Tibial nerve (tissue), 4 donors: ENCODE measurements at regions not wholly inside any gene's neighbourhood (a gene's known extent, or its start where the extent isn't known, plus 50 kb on each side); places are given as distances from the start of the nearest gene placed in this dataset.

Experiments
- DNase-seq, 2 donors: peaks; one replicate each; pipeline ENCODE4 v3.0.0-alpha.2; 2019; ENCODE audit warnings: low spot score in 2 of 2
- H3K27ac ChIP-seq, 4 donors: fragments of 200-600 bp; sonication (generic) in 3 of 4; one replicate each; pipeline ENCODE4 v1.5.1; 2017 to 2019; ENCODE audit warnings: mild to moderate bottlenecking in 1 of 4
- H3K27me3 ChIP-seq, 2 donors: fragments of 200-600 bp; sonication (generic) in 1 of 2; one replicate each; pipeline versions ENCODE4 v1.5.1 to v1.6.0; 2017 to 2019
- H3K36me3 ChIP-seq, 3 donors: fragments of 200-600 bp; sonication (generic); one replicate each; pipeline ENCODE4 v1.5.1; 2018 to 2019
- H3K4me1 ChIP-seq, 4 donors: fragments of 200-600 bp; sonication (generic) in 3 of 4; one replicate each; pipeline ENCODE4 v1.5.1; 2017 to 2019
- H3K4me3 ChIP-seq, 4 donors: fragments of 200-600 bp; sonication (generic) in 3 of 4; one replicate each; pipeline ENCODE4 v1.5.1; 2017 to 2019; ENCODE audit warnings: mild to moderate bottlenecking in 1 of 4, moderate library complexity in 1 of 4
- H3K9me3 ChIP-seq, 4 donors: fragments of 200-600 bp; sonication (generic) in 3 of 4; one replicate each; pipeline ENCODE4 v1.5.1; 2017 to 2019
- CTCF ChIP-seq, 5 experiments: fragments of 200-600 bp in 3 of 5; fragments of 450-650 bp in 2 of 5; sonication (generic) in 3 of 5; IDR thresholded peaks; one replicate each; pipeline ENCODE4 v1.5.1; 2016 to 2019; ENCODE audit warnings: antibody characterized with exemption in 5 of 5, mild to moderate bottlenecking in 3 of 5, moderate library complexity in 2 of 5
- EP300 ChIP-seq, 2 donors: sonication (generic); formaldehyde crosslinking; IDR thresholded peaks; one replicate each; pipeline ENCODE4 v1.6.1; 2017; ENCODE audit warnings: antibody characterized with exemption in 2 of 2, mild to moderate bottlenecking in 1 of 2
- POLR2A ChIP-seq, 2 donors: fragments of 450-650 bp; IDR thresholded peaks; one replicate each; pipeline ENCODE4 v1.6.1; 2017; ENCODE audit warnings: antibody characterized with exemption in 2 of 2, mild to moderate bottlenecking in 2 of 2, moderate library complexity in 2 of 2
- WGBS, 2 donors: methylation state at CpG; one replicate each; pipeline ENCODE4 v1.1.5; 2018; 5-methylcytosine and 5-hydroxymethylcytosine counted together

- no peak overlapping the region for H3K27ac ChIP-seq
- no peaks in the 10 kb centered on the region for H3K27me3 ChIP-seq
- H3K4me1 ChIP-seq = no peaks in the 10 kb centered on the region
- H3K36me3 ChIP-seq = no peaks in the 10 kb centered on the region
- DNase-seq = no peak
- no peak for TF ChIP-seq POLR2A (IDR thresholded peaks at IDR 0.05)
- no peak for TF ChIP-seq CTCF (IDR thresholded peaks at IDR 0.05)
- no peak for TF ChIP-seq EP300 (IDR thresholded peaks at IDR 0.05)
- H3K9me3 ChIP-seq = no peaks in the 10 kb centered on the region
- no peak overlapping the region for H3K4me3 ChIP-seq
- WGBS, 2 donors = 75 to 79% methylated on average over 4 of the region's 4 CpGs
Measured at GRCh38 chr20:43252761-43253160, 63.1 kb upstream of the PTPRT start.

DNA sequence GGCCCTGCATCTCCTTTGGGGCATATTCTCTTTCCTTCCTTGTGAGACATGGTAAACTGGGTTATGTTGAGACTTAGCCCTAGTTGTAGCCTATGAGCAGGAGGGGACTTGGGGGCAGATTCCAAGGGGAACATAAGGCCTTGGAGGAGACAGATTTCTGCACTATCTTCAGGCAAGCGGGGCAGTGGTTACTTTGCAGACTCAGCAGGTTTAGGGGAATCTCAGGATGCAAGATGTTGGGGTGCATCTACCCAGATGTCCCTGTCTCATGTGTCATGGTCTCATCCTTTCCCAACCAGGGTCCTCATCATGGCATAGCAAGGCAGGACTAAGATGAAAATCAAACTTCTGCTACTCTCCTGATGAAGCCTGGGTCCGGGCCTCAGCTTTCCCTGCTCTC, 58.6 kb upstream of the PTPRT start:
- no peaks in the 10 kb centered on the region for H3K9me3 ChIP-seq
- TF ChIP-seq CTCF (IDR thresholded peaks at IDR 0.05) = no peak
- no peak for TF ChIP-seq POLR2A (IDR thresholded peaks at IDR 0.05)
- TF ChIP-seq EP300 (IDR thresholded peaks at IDR 0.05) = no peak
- 97% methylated on average over 2 of the region's 2 CpGs for WGBS, 2 donors
- H3K36me3 ChIP-seq = no peaks in the 10 kb centered on the region
- no peak overlapping the region for H3K27ac ChIP-seq
- no peaks in the 10 kb centered on the region for H3K4me1 ChIP-seq
- no peaks in the 10 kb centered on the region for H3K27me3 ChIP-seq
- no peak overlapping the region for H3K4me3 ChIP-seq
- no peak for DNase-seq

DNA sequence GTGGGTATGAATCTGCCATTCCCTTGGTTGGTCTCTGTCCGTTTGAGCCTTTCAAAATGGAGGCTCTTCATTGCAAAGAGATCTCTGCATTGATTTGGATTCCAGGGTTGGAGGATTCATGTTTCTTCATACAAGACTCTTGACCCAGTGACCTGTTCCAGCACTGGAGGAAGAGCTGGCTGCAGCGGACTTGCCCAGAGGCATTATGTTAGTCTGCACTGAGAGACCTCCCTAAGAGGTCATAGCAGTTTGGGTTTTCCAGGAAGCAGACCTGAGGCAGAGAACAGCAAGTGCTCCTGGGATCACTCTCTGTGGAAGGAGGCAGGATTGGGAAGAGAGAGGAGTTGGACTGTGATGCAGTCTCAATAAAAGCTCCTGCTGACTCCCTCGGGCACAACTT, 57.7 kb upstream of the PTPRT start:
- no peak overlapping the region for H3K4me3 ChIP-seq
- no peaks in the 10 kb centered on the region for H3K9me3 ChIP-seq
- H3K36me3 ChIP-seq = no peaks in the 10 kb centered on the region
- H3K27ac ChIP-seq = no peak overlapping the region
- H3K4me1 ChIP-seq = no peaks in the 10 kb centered on the region
- 36 to 55% methylated on average over 3 of the region's 3 CpGs for WGBS, 2 donors
- no peaks in the 10 kb centered on the region for H3K27me3 ChIP-seq
- no peak for DNase-seq
- TF ChIP-seq EP300 (IDR thresholded peaks at IDR 0.05) = no peak
- no peak for TF ChIP-seq CTCF (IDR thresholded peaks at IDR 0.05)
- TF ChIP-seq POLR2A (IDR thresholded peaks at IDR 0.05) = no peak

DNA sequence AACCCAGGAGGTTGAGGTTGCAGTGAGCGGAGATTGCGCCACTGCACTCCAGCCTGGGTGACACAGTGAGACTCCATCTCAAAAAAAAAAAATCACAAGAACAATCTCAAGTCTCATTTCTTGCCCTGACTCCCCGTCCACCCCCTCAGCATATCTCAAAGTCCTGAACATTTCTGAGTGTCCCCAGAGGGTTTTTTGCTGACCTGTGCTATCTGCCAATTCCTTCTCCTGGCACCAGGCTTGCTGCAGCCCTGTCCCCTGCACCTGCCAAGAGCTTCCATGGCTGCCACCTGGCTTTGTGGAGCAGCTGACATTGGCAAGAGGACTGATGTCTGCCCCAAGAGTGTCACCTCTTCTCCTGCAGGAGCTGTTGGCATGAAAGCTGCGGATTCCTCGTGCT, 54.9 kb upstream of the PTPRT start:
- Histone ChIP-seq H3K27ac (no peak overlapping the region), H3K36me3 (no peaks in the 10 kb centered on the region), H3K27me3 (no peaks in the 10 kb centered on the region), H3K4me1 (no peaks in the 10 kb centered on the region), H3K4me3 (no peak overlapping the region), H3K9me3 (no peaks in the 10 kb centered on the region)
- TF ChIP-seq CTCF (IDR thresholded peaks at IDR 0.05) (no peak), EP300 (IDR thresholded peaks at IDR 0.05) (no peak), POLR2A (IDR thresholded peaks at IDR 0.05) (no peak)
- 60 to 90% methylated on average over 5 of the region's 5 CpGs for WGBS, 2 donors
- no peak for DNase-seq

- Histone ChIP-seq H3K4me3 (no peak overlapping the region), H3K36me3 (no peaks in the 10 kb centered on the region), H3K27ac (no peak overlapping the region), H3K27me3 (no peaks in the 10 kb centered on the region), H3K9me3 (peaks cover 0 to 8% (median 0%) of the 10 kb centered on the region in 4 donors), H3K4me1 (no peaks in the 10 kb centered on the region)
- 48 to 54% methylated on average over 7 of the region's 7 CpGs for WGBS, 2 donors
- TF ChIP-seq POLR2A (IDR thresholded peaks at IDR 0.05) (no peak), EP300 (IDR thresholded peaks at IDR 0.05) (no peak), CTCF (IDR thresholded peaks at IDR 0.05) (no peak)
- DNase-seq = no peak
Measured at GRCh38 chr20:43243672-43244269, 54.1 kb upstream of the PTPRT start.
